Erythroblast (primary cell): ENCODE measurements at regions not wholly inside any gene's neighbourhood (a gene's known extent, or its start where the extent isn't known, plus 50 kb on each side); places are given as distances from the start of the nearest gene placed in this dataset.
"Not testable (repeated sequence)": the region's sequence is repeated elsewhere in the genome, so short reads cannot be mapped to it uniquely, and the experiment has no call there.

Source experiments
- GATA1 ChIP-seq: IDR thresholded peaks from 2 replicates; pipeline ENCODE4 v1.6.1; 2011; ENCODE audit warnings: low read depth, mild to moderate bottlenecking, control low read depth, low read length, moderate library complexity
- POLR2A ChIP-seq: IDR thresholded peaks from 2 replicates; pipeline ENCODE4 v1.6.1; 2011; ENCODE audit warnings: mild to moderate bottlenecking, low read length

DNA sequence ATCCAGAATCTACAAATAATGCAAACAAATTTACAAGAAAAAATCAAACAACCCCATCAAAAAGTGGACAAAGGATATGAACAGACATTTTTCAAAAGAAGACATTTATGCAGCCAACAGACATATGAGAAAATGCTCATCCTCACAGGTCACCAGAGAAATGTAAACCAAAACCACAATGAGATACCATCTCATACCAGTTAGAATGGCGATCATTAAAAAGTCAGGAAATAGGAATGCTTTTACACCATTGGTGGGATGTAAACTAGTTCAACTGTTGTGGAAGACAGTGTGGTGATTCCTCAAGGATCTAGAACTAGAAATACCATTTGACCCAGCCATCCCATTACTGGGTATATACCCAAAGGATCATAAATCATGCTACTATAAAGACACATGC lies 56.6 kb upstream of the GNAQ start:
- not testable (repeated sequence) for TF ChIP-seq POLR2A, GATA1
